GM12878 (cell line): ENCODE measurements at regions not wholly inside any gene's neighbourhood (a gene's known extent, or its start where the extent isn't known, plus 50 kb on each side); places are given as distances from the start of the nearest gene placed in this dataset.

Experiments used
- YY1 ChIP-seq: IDR thresholded peaks from 2 replicates; pipeline ENCODE4 v1.6.1; 2011; ENCODE audit warnings: low read depth, mild to moderate bottlenecking, low read length
- ZBTB4 ChIP-seq: fragments of 450-650 bp; formaldehyde crosslinking; IDR thresholded peaks from 2 replicates; pipeline ENCODE4 v1.4.0; 2022; ENCODE audit warnings: mild to moderate bottlenecking, moderate library complexity
- TF ChIP-seq, protein P1 (sequence below): fragments of 450-650 bp; IDR thresholded peaks from 2 replicates; pipeline ENCODE4 v1.6.1; 2018; ENCODE audit warnings: mild to moderate bottlenecking, low read depth, moderate library complexity; ENCODE audit not compliant: partially characterized antibody
- TF ChIP-seq, protein P2 (sequence below): fragments of 150-350 bp; IDR thresholded peaks from 2 replicates; pipeline ENCODE4 v1.6.1; 2014; ENCODE audit warnings: mild to moderate bottlenecking, low read depth, low read length

DNA sequence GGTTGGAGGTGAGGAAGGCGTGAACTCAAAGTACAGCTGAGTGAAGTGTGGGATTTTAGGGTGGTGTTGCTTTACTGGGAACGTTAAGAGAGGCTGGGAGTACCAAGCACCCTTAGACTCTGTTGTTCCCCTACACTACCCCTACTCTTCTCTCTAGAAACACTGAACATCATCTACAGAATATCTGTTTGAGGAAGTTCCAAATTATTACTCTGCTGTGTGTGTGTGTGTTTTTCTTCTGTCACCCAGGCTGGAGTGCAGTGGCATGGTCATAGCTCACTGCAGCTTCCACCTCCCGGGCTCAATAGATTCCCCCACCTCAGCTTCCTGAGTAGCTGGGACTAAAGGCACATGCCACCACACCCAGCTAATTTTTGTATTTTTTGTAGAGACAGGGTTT, 76.7 kb upstream of the AP1S2 start (continued):
- TF ChIP-seq, protein P1, sequence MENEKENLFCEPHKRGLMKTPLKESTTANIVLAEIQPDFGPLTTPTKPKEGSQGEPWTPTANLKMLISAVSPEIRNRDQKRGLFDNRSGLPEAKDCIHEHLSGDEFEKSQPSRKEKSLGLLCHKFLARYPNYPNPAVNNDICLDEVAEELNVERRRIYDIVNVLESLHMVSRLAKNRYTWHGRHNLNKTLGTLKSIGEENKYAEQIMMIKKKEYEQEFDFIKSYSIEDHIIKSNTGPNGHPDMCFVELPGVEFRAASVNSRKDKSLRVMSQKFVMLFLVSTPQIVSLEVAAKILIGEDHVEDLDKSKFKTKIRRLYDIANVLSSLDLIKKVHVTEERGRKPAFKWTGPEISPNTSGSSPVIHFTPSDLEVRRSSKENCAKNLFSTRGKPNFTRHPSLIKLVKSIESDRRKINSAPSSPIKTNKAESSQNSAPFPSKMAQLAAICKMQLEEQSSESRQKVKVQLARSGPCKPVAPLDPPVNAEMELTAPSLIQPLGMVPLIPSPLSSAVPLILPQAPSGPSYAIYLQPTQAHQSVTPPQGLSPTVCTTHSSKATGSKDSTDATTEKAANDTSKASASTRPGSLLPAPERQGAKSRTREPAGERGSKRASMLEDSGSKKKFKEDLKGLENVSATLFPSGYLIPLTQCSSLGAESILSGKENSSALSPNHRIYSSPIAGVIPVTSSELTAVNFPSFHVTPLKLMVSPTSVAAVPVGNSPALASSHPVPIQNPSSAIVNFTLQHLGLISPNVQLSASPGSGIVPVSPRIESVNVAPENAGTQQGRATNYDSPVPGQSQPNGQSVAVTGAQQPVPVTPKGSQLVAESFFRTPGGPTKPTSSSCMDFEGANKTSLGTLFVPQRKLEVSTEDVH, result no peak
- TF ChIP-seq YY1 (no peak), ZBTB4 (CRISPR knock-in tag) (no peak)
- TF ChIP-seq, protein P2, sequence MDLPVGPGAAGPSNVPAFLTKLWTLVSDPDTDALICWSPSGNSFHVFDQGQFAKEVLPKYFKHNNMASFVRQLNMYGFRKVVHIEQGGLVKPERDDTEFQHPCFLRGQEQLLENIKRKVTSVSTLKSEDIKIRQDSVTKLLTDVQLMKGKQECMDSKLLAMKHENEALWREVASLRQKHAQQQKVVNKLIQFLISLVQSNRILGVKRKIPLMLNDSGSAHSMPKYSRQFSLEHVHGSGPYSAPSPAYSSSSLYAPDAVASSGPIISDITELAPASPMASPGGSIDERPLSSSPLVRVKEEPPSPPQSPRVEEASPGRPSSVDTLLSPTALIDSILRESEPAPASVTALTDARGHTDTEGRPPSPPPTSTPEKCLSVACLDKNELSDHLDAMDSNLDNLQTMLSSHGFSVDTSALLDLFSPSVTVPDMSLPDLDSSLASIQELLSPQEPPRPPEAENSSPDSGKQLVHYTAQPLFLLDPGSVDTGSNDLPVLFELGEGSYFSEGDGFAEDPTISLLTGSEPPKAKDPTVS, result no peak
